GM19397 (cell line): ENCODE measurements at regions not wholly inside any gene's neighbourhood (a gene's known extent, or its start where the extent isn't known, plus 50 kb on each side); places are given as distances from the start of the nearest gene placed in this dataset.

Source experiments
- ATAC-seq: cut with Tn5 transposase; IDR thresholded peaks from one replicate; pipeline ENCODE4 v1.9.1; 2021; ENCODE audit warnings: mild to moderate bottlenecking, moderate library complexity; ENCODE audit not compliant: unreplicated experiment

DNA sequence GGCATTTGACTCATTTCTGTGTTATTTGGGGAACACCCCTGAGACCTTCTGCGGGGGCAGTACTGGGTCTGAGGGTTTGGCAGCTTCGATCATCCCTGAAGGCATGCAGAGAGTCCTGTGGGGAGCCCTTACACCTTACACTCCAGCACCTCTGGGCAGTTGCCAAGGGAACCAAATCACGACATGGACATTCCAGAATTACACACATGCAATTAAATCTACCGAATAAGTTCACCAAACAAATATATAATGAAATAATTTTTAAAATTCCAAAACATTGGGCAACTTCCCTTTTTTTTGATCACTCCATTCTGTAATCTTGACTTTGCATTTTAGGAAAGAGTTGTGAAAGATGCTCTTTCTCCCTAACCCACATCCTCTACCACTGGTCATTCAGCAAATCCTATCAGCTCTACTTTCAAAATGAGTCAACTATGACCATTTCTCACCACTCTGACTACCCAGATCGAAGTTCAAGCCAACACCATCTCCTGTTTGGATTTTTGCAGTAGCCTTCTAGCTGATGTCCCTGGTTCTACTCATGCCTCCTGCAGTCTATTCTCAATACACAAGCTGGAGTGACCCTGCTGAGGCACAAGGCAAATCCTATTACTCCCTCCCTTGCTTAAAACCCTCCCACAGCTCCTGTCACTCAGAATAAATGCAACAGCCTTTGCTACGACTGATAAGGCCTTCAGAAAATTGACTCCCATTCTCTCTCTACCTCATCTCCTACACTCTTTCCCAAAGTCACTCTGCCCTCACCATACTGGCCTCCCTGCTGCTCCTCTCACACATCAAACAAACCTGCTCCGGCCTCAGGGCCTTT, 533.3 kb downstream of the HACE1 start:
- no peak for ATAC-seq

DNA sequence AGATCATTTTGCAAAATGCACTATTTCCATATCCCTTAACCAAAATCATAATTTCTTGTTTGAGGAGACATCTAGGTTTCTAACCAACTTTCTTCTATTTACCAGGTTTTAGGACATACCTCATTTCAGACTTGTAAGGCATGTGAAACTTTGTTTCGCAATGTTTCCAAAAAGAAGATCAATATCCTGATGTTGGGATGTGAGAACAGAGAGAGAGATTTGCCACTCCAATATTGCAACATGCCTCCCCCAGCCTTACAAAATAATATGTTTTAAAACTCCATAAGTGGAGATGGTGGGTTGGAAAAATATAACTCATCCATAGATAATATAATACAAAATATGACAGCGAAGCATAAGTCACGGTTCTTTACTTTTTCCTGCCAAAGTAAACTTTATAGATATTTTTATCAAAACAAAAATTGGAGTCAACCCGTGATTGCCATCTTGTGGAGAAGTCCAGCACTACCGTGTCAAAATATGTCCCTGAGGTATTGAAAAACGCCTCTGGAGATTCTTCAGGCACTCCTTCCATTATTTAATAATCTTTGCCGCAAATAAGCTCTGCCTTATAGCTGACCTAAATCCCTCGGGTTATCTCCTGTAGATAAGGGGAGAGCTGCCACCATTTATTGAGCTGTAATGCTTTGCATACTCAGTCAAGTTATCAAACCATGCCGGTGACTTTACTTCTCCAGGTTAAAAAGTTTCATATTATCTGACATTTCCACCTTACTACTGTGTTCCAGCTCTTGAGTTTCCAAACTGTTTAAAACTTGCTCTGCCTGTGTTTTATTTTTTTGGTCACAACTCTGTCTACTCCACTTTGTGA, 534.2 kb downstream of the HACE1 start:
- no peak for ATAC-seq

DNA sequence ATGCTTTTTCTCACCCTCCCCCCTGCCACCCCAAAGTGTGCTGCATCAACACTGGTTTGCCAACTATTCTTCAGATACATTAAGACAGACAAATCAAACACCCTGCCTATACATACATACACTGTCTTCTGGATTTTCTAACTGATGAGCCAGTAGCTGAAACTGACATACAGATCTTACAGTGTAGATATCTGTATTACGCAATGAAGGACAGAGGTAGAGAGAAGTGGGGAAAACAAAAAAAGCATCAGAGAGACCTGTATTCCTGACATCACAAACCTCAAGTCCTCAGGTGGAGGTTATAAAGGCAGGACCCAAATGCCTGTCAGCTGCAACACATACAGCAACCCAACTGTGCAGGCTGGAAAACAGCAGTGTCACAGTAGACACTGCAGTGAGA, 535.4 kb downstream of the HACE1 start:
- ATAC-seq = no peak

DNA sequence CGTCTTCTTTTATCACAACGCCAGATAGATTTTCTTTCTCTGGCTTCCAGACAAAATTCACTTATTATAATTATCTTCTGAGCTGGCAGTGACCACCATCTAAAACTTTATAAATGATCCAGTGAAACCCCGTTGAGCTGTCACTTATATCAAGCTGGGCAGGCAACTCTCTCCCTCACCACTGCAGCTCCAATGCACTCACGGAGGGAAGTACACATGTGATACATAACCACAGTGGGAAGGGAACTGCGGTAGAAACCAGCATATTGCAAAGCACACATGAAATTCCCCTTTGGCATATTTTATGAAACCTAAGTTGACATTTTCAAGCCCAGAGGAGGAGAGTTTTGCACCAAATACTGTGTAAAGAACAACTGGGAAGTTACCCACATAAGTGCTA, 536.9 kb downstream of the HACE1 start:
- no peak for ATAC-seq

DNA sequence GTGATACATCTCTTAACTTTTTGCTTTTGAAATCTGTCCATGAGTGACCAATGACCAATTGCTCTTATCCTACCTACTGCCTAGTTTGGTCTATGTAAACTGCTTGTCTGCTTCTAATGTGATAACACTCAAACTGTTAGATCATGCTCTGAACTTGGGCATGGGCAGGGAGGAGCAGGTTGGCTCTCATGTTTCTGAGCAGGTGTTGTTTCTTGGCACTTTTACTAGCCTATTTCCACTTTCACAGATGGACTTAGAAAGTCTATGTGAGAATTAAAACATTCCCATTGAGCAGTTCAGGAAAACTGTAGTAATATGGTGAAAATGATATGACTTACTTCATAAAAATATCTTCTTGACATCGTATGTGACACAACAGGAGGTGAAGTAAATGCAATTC, 538.4 kb downstream of the HACE1 start:
- ATAC-seq = no peak

DNA sequence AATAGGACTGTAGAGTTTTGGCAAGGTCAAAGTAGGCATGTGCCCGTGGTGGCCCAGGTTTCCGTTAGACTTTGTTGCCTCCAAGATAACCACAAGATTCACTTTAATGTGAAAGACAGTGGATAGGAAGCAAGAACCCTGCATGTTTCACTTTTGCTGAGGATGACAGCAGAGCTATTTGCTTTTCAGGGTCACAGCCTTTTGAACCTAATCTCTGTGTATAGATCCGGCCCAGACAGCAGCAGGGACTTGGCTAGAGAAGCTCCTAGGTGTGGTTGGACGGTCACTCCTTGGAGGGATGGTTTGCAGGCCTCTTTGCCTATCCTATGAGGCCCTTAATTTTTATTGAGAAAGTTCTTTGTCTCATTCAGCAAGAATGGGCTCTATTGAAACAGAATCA, 538.8 kb downstream of the HACE1 start:
- ATAC-seq = no peak

DNA sequence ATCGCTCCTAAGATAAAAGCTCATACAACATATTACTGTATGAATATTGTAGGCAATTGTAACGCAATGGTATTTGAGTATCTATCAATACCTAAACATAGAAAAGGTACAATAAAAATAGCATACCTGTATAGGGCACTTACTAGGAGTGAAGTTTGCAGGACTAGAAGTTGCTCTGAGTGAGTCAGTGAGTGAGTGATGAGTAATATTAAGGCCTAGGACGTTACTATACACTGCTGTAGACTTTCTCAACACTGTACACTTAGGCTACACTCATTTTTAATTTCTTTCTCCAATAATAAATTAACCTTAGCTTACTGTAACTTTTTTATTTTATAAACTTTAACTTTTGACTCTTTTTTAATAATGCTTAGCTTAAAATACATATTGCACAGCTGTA, 546.9 kb downstream of the HACE1 start:
- ATAC-seq = no peak

DNA sequence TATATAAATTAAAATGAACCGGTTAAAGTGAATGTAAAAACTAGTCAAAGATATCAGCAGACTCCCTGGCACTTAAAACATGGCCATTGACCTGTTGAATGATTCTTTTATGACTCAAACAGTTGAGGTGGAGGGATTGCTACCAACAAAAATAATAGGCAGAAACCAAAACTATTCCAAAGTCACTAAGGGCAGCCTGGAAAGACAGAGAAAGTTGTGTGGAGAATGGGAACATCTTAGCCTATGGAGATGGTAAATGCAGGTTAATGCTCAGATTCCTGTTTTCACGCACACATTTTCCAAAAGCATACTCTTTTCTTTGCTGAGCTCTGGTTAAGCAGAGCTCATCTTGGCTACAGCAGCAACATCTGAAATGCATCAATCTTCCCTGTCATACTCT, 553.5 kb downstream of the HACE1 start:
- ATAC-seq = no peak

DNA sequence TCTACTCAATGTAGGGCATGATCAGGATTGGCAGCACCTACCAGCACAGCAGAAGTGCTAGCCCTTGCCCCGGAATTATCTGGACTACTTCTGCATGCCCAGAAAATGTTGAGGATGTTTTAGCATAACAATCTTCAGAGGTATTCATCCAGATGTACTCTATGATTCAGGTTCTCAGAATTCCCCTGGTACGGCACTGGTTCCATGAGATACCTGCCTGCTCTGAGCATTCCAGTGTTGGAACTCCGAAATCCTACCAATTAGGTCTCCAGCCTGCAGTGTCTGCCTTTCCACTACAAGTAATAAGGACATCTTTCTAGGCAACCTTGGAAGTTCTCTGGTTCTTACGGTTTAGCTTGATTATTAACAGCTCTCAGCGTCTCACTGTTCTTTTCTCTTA, 554.5 kb downstream of the HACE1 start:
- ATAC-seq = no peak

DNA sequence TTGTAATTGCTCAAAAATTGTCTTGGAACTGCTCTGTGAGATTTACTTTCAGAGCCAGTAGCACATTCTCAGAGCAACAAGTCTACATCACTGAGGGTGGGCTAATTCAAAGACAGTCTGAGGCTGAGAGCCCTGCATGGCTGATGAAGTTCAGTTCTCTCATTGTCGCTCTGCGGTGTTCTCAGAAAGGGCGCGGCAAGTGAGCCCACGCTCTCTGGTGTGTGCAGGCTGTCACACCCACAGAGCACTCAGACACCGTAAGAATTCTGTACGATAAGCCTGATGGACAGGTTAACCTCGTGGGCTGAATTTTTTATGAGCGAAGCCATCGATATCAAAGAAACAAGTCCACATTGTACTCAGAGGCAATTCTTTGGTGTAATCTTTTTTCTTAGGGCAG, 557.8 kb downstream of the HACE1 start:
- ATAC-seq = no peak

DNA sequence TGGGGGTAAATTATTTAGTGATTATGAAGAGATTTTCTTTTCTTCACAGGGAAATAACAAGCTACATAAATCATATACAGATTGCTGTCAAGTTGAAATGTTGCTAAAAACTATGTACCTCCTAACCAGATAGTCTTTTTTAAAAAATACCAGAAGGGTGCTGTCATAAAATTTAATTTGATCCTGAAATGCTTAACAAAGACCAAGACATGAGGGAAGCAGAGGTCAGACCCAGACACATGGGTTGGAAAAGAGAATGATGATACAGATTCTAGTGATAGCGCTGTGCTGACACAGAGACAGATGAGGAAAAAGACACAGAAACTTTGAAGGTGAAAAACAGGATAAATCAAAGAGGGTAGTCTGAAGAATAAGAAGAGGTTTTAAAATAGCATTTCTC, 573.1 kb downstream of the HACE1 start:
- ATAC-seq = no peak

DNA sequence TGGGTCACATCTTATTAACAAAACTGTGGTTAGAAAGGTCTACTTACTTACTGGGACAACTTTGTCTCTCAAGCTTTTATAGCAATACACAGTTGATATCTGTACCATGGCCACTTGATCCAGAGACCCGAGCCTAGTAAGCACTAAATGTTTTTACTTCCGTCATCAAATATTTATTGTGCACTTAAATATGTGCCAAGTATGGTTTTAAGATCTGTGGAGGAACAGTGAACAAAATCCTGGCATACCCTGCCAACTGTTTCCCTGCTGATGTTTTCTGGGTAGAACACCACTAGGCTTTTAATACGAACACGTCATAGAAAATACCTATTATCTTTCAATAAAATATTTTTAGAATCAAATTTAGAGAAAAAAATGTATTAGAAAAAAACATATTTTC, 574.8 kb downstream of the HACE1 start:
- ATAC-seq = no peak

DNA sequence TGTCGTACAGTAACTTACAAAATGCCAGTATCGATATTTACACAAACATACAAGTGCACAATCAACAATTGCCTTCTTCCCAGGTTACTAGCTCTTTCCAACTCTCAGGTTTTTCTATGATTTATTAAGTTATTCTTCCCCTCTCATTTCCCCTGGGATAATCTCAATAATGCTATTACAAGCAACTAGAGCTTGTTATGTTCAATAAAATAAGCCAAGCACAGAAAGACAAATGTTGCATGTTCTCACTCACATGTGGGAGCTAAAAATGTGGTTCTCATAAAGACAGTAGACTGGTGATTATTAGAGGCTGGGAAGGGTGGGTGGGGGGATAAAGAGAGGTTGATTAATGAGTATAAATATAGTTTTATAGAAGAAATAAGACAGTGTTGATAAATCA, 577.1 kb downstream of the HACE1 start:
- no peak for ATAC-seq

DNA sequence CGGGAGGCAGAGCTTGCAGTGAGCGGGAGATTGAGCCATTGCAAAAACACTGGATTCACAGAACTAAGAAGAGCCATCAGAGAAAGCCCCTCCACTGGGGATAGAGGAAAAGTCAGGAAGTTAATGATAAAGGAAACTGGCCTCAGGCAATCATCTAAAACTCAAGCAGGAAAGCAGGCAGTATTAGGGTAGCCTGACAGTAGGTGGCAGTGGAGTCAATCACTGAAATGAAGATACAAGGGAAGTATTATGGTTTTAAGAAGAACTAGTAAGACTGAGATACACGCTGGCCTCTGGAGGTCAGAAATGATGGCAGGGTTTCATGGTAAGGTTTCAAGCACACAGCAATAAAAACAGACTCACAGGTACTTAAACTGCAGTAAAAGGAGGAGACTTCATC, 578.3 kb downstream of the HACE1 start:
- no peak for ATAC-seq

DNA sequence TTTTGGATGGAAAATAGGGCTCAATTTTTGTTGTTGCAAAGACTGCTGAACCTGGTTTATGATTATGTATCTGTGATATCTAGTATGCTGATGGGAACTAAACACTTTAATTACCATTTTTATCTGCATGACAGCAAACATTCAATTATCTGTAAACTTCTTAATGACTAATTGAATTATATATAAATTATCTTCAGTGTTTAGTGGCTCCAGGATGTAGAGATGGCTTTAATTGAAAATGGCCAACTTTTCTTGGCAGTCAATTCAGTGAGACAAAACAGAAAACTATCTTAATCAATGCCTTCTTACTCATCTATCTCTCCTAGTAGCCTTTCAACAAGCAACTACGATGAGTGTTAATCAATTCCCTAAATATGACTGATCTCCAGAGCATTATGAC, 591.3 kb downstream of the HACE1 start:
- no peak for ATAC-seq

DNA sequence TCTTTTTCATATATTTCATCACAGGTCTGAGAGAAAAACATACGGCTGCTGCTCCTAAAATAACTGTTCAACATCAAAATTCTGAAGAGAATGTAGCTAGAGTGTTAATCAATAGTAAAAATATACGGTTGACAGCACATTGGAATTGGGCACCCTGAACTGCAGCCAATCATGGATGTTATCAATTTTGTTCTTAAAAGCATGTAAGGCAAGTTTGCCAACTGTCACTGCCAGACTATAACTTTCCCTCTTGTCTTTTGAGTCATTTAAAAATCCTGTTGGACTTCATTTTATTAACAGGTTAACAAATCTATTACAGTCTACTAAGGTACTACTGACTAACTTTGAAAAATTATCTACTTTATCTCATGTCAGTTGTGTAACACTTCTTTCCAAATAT, 592.8 kb downstream of the HACE1 start:
- ATAC-seq = no peak

DNA sequence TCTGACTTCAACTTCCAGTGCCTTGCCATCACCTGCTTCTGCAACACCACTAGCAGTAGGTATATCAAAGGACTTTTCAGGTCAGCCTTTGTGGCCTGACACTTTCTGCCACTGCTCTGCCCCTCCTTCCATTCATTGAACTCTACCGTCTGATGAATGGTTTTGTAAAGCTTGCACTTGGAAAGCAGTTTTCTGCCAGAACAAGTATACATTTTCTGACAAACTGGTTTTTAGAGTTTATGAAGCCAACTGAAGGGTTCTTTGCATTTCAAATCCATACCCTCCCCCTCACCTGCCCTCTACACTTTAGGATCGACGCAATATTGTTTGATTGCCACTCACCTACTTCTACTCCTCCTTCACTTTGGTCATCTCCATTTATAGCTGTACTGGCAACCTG, 603.1 kb downstream of the HACE1 start:
- no peak for ATAC-seq

DNA sequence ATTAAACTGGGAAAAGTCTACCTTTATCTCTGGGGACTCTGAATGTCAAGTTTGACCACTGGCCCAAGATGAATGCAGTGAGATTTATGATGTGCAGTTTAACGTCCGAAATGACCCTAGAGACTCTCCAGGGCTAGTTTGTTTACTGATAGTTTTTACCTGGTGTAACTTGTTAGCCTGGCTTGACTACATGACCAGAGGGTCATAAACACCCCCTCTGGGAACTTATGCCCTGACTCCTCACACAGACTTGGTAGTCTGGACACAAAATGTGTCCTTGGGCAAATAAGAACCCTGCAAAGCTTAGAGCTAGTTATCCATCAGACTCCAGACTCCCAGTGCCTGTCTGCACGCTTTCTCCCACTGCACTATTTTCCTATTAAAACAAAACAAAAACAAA, 606.5 kb downstream of the HACE1 start:
- no peak for ATAC-seq

DNA sequence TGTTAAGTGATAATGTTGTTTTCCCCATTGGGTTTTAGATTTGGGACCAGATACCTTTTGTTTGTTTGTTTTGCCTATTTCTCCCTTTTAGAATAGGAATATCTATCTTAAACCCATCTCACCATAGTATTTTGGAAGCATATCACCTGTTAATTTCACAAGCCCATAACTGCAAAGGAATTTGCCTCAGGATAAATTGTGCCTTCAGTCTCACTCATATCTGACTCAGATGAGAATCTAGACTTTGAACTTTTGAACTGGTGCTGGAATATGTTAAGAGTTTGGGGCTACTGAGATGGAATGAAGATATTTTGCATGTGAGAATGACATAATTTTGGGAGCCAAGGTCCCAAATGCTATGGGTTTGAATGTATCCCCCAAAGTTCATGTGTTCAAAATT, 607.4 kb downstream of the HACE1 start:
- ATAC-seq = no peak

DNA sequence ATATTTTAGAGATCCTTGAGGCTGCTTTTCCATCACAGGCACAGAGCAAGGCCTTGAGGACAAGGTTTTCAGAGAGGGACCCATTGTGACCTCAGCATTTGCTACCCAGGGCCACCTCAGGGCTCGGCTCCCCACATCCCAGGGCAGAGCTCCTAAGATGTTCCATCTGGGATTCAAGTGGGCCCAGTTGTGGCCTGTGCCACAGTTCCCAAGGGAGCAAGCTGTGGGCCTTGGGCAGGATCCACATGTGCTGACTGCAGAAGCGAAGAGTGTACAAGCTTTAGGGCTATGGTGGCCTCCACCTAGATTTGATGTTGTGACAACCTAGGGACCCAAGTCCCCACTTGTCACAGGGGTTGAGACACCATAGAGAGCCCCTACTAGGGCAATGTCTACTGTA, 608.1 kb downstream of the HACE1 start:
- no peak for ATAC-seq

DNA sequence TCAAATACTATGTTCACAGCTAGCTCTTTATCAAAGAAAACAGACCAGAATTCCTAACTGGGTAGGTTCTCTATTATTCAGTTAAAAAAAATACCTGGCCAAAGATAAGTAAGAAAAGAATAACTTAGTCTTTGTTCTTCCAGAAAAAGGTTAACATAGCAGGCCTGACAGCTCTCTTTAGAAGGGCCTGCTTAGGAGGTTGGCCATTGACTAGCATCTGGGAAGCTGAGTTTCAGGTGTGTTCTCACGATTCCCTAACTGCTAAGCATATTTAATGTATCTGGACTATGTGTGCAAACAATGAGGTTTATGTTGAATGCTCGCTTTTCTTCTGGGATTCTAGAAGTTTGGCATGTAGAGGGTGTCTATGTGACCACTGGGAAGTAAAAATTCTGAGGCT, 618.9 kb downstream of the HACE1 start:
- no peak for ATAC-seq

DNA sequence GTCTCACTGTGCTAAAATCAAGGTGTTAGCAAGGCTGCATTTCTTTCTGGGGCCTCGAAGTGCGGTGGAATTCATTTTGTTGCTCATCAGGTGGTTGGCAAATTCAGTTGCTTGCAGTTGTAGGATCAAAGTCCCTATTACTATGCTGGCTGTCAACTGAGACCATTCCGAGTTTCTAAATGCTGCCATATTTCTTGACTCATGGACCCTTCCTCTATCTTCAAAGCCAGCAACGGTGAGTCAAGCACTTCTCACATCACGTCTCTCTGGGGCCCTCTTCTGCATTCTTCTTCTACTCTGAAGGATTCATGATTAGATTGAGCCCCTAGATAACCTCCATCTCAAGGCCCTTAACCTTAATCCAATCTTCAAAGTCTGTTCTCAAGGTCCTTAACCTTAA, 619.7 kb downstream of the HACE1 start:
- no peak for ATAC-seq
